ENCODE measurements at regions not wholly inside any gene's neighbourhood (a gene's known extent, or its start where the extent isn't known, plus 50 kb on each side); places are given as distances from the start of the nearest gene placed in this dataset.

DNA sequence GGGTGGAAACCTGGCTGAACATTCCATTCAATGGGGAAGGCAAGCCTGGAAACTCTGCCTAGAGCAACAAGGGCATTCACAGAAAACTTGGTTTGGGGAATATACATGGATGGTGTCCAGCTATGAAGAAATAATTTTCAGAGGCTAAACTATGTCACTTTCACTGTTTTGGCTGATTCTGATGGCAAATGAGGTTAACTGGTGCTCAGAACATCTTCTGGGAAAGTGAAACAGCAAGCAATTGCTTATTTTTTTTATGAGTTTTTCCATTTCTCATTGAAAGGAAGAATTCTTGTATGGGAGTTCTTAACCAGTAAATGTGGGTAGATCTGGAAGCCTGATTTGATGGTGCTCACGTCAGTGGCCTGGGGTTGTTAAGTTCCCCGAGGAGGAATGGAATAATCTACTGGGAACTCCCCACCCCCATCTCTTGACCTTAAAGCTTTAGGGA lies 132.8 kb upstream of the BTG1 start:
- TF ChIP-seq EZH2 (IDR thresholded peaks at IDR 0.05; ENCODE audit: low read depth, unreplicated experiment) = no peak
- TF ChIP-seq, protein P1, sequence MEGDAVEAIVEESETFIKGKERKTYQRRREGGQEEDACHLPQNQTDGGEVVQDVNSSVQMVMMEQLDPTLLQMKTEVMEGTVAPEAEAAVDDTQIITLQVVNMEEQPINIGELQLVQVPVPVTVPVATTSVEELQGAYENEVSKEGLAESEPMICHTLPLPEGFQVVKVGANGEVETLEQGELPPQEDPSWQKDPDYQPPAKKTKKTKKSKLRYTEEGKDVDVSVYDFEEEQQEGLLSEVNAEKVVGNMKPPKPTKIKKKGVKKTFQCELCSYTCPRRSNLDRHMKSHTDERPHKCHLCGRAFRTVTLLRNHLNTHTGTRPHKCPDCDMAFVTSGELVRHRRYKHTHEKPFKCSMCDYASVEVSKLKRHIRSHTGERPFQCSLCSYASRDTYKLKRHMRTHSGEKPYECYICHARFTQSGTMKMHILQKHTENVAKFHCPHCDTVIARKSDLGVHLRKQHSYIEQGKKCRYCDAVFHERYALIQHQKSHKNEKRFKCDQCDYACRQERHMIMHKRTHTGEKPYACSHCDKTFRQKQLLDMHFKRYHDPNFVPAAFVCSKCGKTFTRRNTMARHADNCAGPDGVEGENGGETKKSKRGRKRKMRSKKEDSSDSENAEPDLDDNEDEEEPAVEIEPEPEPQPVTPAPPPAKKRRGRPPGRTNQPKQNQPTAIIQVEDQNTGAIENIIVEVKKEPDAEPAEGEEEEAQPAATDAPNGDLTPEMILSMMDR (conservative IDR thresholded peaks at IDR 0.05; ENCODE audit: low read depth in 2 of 2) = no peak
- TF ChIP-seq, protein P2, sequence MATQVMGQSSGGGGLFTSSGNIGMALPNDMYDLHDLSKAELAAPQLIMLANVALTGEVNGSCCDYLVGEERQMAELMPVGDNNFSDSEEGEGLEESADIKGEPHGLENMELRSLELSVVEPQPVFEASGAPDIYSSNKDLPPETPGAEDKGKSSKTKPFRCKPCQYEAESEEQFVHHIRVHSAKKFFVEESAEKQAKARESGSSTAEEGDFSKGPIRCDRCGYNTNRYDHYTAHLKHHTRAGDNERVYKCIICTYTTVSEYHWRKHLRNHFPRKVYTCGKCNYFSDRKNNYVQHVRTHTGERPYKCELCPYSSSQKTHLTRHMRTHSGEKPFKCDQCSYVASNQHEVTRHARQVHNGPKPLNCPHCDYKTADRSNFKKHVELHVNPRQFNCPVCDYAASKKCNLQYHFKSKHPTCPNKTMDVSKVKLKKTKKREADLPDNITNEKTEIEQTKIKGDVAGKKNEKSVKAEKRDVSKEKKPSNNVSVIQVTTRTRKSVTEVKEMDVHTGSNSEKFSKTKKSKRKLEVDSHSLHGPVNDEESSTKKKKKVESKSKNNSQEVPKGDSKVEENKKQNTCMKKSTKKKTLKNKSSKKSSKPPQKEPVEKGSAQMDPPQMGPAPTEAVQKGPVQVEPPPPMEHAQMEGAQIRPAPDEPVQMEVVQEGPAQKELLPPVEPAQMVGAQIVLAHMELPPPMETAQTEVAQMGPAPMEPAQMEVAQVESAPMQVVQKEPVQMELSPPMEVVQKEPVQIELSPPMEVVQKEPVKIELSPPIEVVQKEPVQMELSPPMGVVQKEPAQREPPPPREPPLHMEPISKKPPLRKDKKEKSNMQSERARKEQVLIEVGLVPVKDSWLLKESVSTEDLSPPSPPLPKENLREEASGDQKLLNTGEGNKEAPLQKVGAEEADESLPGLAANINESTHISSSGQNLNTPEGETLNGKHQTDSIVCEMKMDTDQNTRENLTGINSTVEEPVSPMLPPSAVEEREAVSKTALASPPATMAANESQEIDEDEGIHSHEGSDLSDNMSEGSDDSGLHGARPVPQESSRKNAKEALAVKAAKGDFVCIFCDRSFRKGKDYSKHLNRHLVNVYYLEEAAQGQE (IDR thresholded peaks at IDR 0.05; ENCODE audit: unreplicated experiment) = no peak
- TF ChIP-seq JUNB (IDR thresholded peaks at IDR 0.05; ENCODE audit: unreplicated experiment) = no peak
- no peak for TF ChIP-seq EZH2phosphoT487 (IDR thresholded peaks at IDR 0.05; ENCODE audit: unreplicated experiment)

Measured in GM23338 (cell line).